A549 (cell line): ENCODE measurements at regions not wholly inside any gene's neighbourhood (a gene's known extent, or its start where the extent isn't known, plus 50 kb on each side); places are given as distances from the start of the nearest gene placed in this dataset.

ENCODE experiments used
- ATAC-seq, 2 experiments: fragments of 200-7000 bp in 1 of 2; fragments of >200 bp in 1 of 2; cut with Nextera tagmentation in 1 of 2; cut with Tn5 transposase in 1 of 2; 3 replicates each; pipeline versions ENCODE4 v1.8.0 to v1.9.1; 2018 to 2020; ENCODE audit warnings: mild to moderate bottlenecking in 1 of 2, moderate library complexity in 1 of 2
- CTCF ChIA-PET: fragments of 300-600 bp; sonication (Branson Sonifier 250); formaldehyde crosslinking; extraction: SDS; loops from one replicate; lab custom pipeline; 2021; ENCODE audit warnings: antibody characterized with exemption, inconsistent platforms; lab: Yijun Ruan, JAX
- POLR2A ChIA-PET: fragments of 350-600 bp; formaldehyde crosslinking; extraction: SDS; loops from one replicate; lab custom pipeline; 2021; ENCODE audit warnings: antibody characterized with exemption, inconsistent platforms; lab: Yijun Ruan, JAX
- DNase-seq, 2 experiments: peaks; one replicate each; pipeline versions ENCODE4 v3.0.0 to v3.0.0-alpha.2; 2011 to 2016; ENCODE audit warnings: low read depth in 1 of 2, low spot score in 1 of 2
- FAIRE-seq: peaks from 2 replicates; lab custom pipeline; 2011; peaks lifted over from hg19 to GRCh38; lab: Jason Lieb, UNC
- H3K27ac ChIP-seq, 2 experiments: fragments of >200 bp; sonication (Bioruptor Twin); formaldehyde crosslinking; 3 replicates each; pipeline ENCODE4 v1.5.1; 2016 to 2017
- H3K4me1 ChIP-seq: fragments of >200 bp; sonication (Bioruptor Twin); formaldehyde crosslinking; 3 replicates; pipeline ENCODE4 v1.6.1; 2016
- H3K4me2 ChIP-seq: fragments of >200 bp; sonication (Bioruptor Twin); formaldehyde crosslinking; 3 replicates; pipeline ENCODE4 v1.6.1; 2016
- H3K4me3 ChIP-seq: fragments of >200 bp; sonication (Bioruptor Twin); formaldehyde crosslinking; 3 replicates; pipeline ENCODE4 v1.5.1; 2016
- H3K9me3 ChIP-seq: fragments of >200 bp; sonication (Bioruptor Twin); formaldehyde crosslinking; 3 replicates; pipeline ENCODE4 v1.6.1; 2016
- ATOH8 ChIP-seq: fragments of 250-450 bp; sonication (Bioruptor Pico); IDR thresholded peaks from 2 replicates; pipeline ENCODE4 v1.5.0; 2020; ENCODE audit warnings: low read depth, mild to moderate bottlenecking, moderate library complexity
- BCL3 ChIP-seq: fragments of >200 bp; sonication (Bioruptor Twin); formaldehyde crosslinking; IDR thresholded peaks from 3 replicates; pipeline ENCODE4 v1.6.1; 2016
- BHLHE40 ChIP-seq: IDR thresholded peaks from 2 replicates; pipeline ENCODE4 v1.6.1; 2012; ENCODE audit warnings: low read depth, low read length, inconsistent platforms
- CBX8 ChIP-seq: fragments of 200-600 bp; sonication (generic); IDR thresholded peaks from 2 replicates; pipeline ENCODE4 v1.6.1; 2016
- CHD4 ChIP-seq: fragments of 200-600 bp; sonication (generic); IDR thresholded peaks from 2 replicates; pipeline ENCODE4 v1.6.1; 2016; ENCODE audit warnings: antibody characterized with exemption, mild to moderate bottlenecking, borderline replicate concordance
- EHMT2 ChIP-seq: fragments of 200-600 bp; sonication (generic); IDR thresholded peaks from 2 replicates; pipeline ENCODE4 v1.6.1; 2016; ENCODE audit warnings: antibody characterized with exemption, low read depth, mild to moderate bottlenecking, moderate library complexity
- ELK1 ChIP-seq: fragments of 150-350 bp; IDR thresholded peaks from 2 replicates; pipeline ENCODE4 v1.6.1; 2014; ENCODE audit warnings: low read depth, mild to moderate bottlenecking, low read length
- ESRRA ChIP-seq: fragments of 150-350 bp; IDR thresholded peaks from 2 replicates; pipeline ENCODE4 v1.6.1; 2014; ENCODE audit warnings: mild to moderate bottlenecking, low read length, borderline replicate concordance
- FOSB ChIP-seq: fragments of 250-450 bp; sonication (Bioruptor Pico); IDR thresholded peaks from 2 replicates; pipeline ENCODE4 v1.5.0; 2020; ENCODE audit warnings: mild to moderate bottlenecking, moderate library complexity
- FOSL2 ChIP-seq, 2 experiments: fragments of 450-650 bp in 1 of 2; fragments of >200 bp in 1 of 2; sonication (Bioruptor Twin) in 1 of 2; formaldehyde crosslinking; IDR thresholded peaks; 2 replicates each; pipeline versions ENCODE4 v1.5.0 to v1.6.1; 2016 to 2020; ENCODE audit warnings: mild to moderate bottlenecking in 1 of 2, moderate library complexity in 1 of 2
- FOXS1 ChIP-seq: fragments of 250-450 bp; sonication (Bioruptor Pico); IDR thresholded peaks from 2 replicates; pipeline ENCODE4 v1.5.0; 2020; ENCODE audit warnings: mild to moderate bottlenecking, moderate library complexity
- HOXA7 ChIP-seq: fragments of 250-450 bp; sonication (Bioruptor Pico); IDR thresholded peaks from 2 replicates; pipeline ENCODE4 v1.5.0; 2020; ENCODE audit warnings: mild to moderate bottlenecking, moderate library complexity
- HOXB13 ChIP-seq: fragments of 250-450 bp; sonication (Bioruptor Pico); IDR thresholded peaks from 2 replicates; pipeline ENCODE4 v1.5.0; 2020; ENCODE audit warnings: low read depth, mild to moderate bottlenecking, moderate library complexity
- HOXB5 ChIP-seq: fragments of 250-450 bp; sonication (Bioruptor Pico); IDR thresholded peaks from 2 replicates; pipeline ENCODE4 v1.5.0; 2020; ENCODE audit warnings: mild to moderate bottlenecking, moderate library complexity
- KDM5A ChIP-seq: fragments of 200-600 bp; sonication (generic); IDR thresholded peaks from 2 replicates; pipeline ENCODE4 v1.6.1; 2016; ENCODE audit warnings: antibody characterized with exemption, mild to moderate bottlenecking
- MAFK ChIP-seq: fragments of 450-650 bp; IDR thresholded peaks from 2 replicates; pipeline ENCODE4 v1.6.1; 2014; ENCODE audit not compliant: partially characterized antibody
- PBX3 ChIP-seq: IDR thresholded peaks from 2 replicates; pipeline ENCODE4 v1.6.1; 2012
- PHF8 ChIP-seq: fragments of 200-600 bp; sonication (generic); IDR thresholded peaks from 2 replicates; pipeline ENCODE4 v1.6.1; 2016; ENCODE audit warnings: low read depth, mild to moderate bottlenecking, antibody characterized with exemption, moderate library complexity, borderline replicate concordance
- POLR2AphosphoS2 ChIP-seq: conservative IDR thresholded peaks from 2 replicates; pipeline ENCODE4 v1.6.1; 2012; ENCODE audit warnings: low read length, improper control_type of control experiment, inconsistent platforms
- RAD21 ChIP-seq, 2 experiments: fragments of >200 bp in 1 of 2; sonication (Bioruptor Twin) in 1 of 2; formaldehyde crosslinking in 1 of 2; IDR thresholded peaks in 1 of 2; conservative IDR thresholded peaks in 1 of 2; 2 replicates in 1 of 2; 3 replicates in 1 of 2; pipeline ENCODE4 v1.6.1; 2012 to 2018; ENCODE audit warnings: inconsistent platforms in 1 of 2
- SREBF2 ChIP-seq: fragments of 450-650 bp; IDR thresholded peaks from 2 replicates; pipeline ENCODE4 v1.6.1; 2014; ENCODE audit warnings: mild to moderate bottlenecking, moderate library complexity
- ZC3H11A ChIP-seq: fragments of 450-650 bp; IDR thresholded peaks from 2 replicates; pipeline ENCODE4 v1.6.1; 2014; ENCODE audit warnings: antibody characterized with exemption, mild to moderate bottlenecking
- ZFP36 ChIP-seq: fragments of 450-650 bp; IDR thresholded peaks from 2 replicates; pipeline ENCODE4 v1.6.1; 2014; ENCODE audit warnings: borderline replicate concordance; ENCODE audit not compliant: partially characterized antibody
- ZNF302 ChIP-seq: fragments of 250-450 bp; sonication (Bioruptor Pico); IDR thresholded peaks from 2 replicates; pipeline ENCODE4 v1.9.0; 2021; ENCODE audit warnings: inconsistent platforms, mild to moderate bottlenecking, moderate library complexity
- ZSCAN20 ChIP-seq: fragments of 250-450 bp; sonication (Bioruptor Pico); IDR thresholded peaks from 2 replicates; pipeline ENCODE4 v1.8.0; 2022; ENCODE audit warnings: mild to moderate bottlenecking, moderate library complexity
- WGBS: methylation state at CpG from one replicate; pipeline ENCODE4 v1.1.6; 2017; ENCODE audit errors: missing lambda C conversion rate; 5-methylcytosine and 5-hydroxymethylcytosine counted together

- POLR2A ChIA-PET: interaction anchor here (0.9 kb wide), 1 partner anchor 37 kb away, joined by 3 read pairs; no protein-coding TSS in a partner anchor
- peak overlapping the region in 1 of 2 experiments; percentile 29; a peak in 1 of 6 replicates for H3K27ac ChIP-seq
- ATAC-seq (peak; percentile 34 to 48; a peak in 2 of 6 replicates), DNase-seq (peak in 1 of 2 experiments; percentile 58), FAIRE-seq (peak; percentile 92)
- 74% methylated on average over 8 of the region's 8 CpGs for WGBS
- CTCF ChIA-PET: no interaction called here
- H3K4me2 ChIP-seq: no peak overlapping the region
- H3K9me3 ChIP-seq: no peaks in the 10 kb centered on the region
- no peak for TF ChIP-seq ESRRA
- no peak for TF ChIP-seq ZC3H11A
- TF ChIP-seq ELK1: no peak
- TF ChIP-seq BHLHE40: no peak
- no peak for TF ChIP-seq RAD21 (conservative IDR thresholded peaks at IDR 0.05 in 1 of 2, IDR thresholded peaks at IDR 0.05 in 1 of 2)
- TF ChIP-seq PBX3: no peak
- no peak for TF ChIP-seq FOSL2 (IDR thresholded peaks at IDR 0.05)
- peak; percentile 35 for TF ChIP-seq FOSL2 (CRISPR knock-in tag; IDR thresholded peaks at IDR 0.05)
- TF ChIP-seq POLR2AphosphoS2: no peak
- peak; percentile 61 for TF ChIP-seq MAFK
- TF ChIP-seq ATOH8 (CRISPR knock-in tag): no peak
- TF ChIP-seq EHMT2: no peak
- no peak for TF ChIP-seq HOXB13 (CRISPR knock-in tag)
- TF ChIP-seq ZFP36: no peak
- no peak for TF ChIP-seq ZSCAN20 (CRISPR knock-in tag)
- H3K4me3 ChIP-seq: no peak overlapping the region
- 0 out of 3 replicates have a peak, but pooled peaks cover 6% of the 10 kb centered on the region for H3K4me1 ChIP-seq
Measured at GRCh38 chr17:15883617-15884111, 61.3 kb upstream of the ADORA2B start.

- ATAC-seq (no peak), FAIRE-seq (no peak), DNase-seq (no peak)
- Histone ChIP-seq H3K27ac (no peak overlapping the region), H3K4me1 (0 out of 3 replicates have a peak, but pooled peaks cover 6% of the 10 kb centered on the region), H3K4me2 (no peak overlapping the region), H3K4me3 (no peak overlapping the region), H3K9me3 (no peaks in the 10 kb centered on the region)
- ChIA-PET POLR2A (no interaction called here), CTCF (interaction anchor here (0.6 kb wide), 1 partner anchor 48 kb away, joined by 3 read pairs; no protein-coding TSS in a partner anchor)
- TF ChIP-seq KDM5A (no peak), FOSB (CRISPR knock-in tag) (no peak), HOXA7 (CRISPR knock-in tag) (no peak), SREBF2 (no peak), ZNF302 (CRISPR knock-in tag) (no peak), CHD4 (no peak), HOXB5 (CRISPR knock-in tag) (no peak), PHF8 (no peak), FOXS1 (no peak), BCL3 (no peak), ATOH8 (CRISPR knock-in tag) (no peak), CBX8 (no peak)
- 67% methylated on average over 4 of the region's 4 CpGs for WGBS
Measured at GRCh38 chr17:15884731-15885130, 60.2 kb upstream of the ADORA2B start.
